Superior temporal gyrus (tissue), 1 donor: ENCODE measurements at regions not wholly inside any gene's neighbourhood (a gene's known extent, or its start where the extent isn't known, plus 50 kb on each side); places are given as distances from the start of the nearest gene placed in this dataset.

Experiments
- DNase-seq: peaks from one replicate; pipeline ENCODE4 v3.0.0-alpha.2; 2016; ENCODE audit errors: extremely low spot score

- no peak for DNase-seq
Measured at GRCh38 chr2:12343141-12343540, 373.6 kb upstream of the TRIB2 start.

- DNase-seq, result no peak
Measured at GRCh38 chr2:12347066-12347493, 369.7 kb upstream of the TRIB2 start.

DNA sequence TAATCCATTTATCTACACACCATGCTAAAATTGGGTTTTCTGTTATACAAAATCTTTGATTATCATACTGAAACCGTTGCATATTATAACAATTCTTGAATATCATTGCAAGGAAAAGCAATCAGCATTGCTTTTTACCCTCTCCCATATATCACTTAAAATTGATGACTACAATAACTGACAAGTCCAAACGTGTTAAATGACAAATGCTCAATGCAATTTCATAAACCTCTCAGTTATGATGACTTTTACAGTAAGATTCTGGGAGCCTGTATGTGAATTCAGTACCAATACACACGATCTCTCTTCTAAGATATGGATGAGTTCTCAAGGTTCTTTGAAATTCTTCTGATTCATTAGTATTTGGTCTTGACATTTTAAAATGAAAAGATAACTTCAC lies 368.5 kb upstream of the TRIB2 start:
- DNase-seq, result no peak

- DNase-seq, result no peak
Measured at GRCh38 chr2:12350821-12351220, 365.9 kb upstream of the TRIB2 start.

- no peak for DNase-seq
Measured at GRCh38 chr2:12352889-12353288, 363.8 kb upstream of the TRIB2 start.

GRCh38 chr2:12361506-12361905 lies 355.2 kb upstream of the TRIB2 start:
- DNase-seq, result no peak

DNA sequence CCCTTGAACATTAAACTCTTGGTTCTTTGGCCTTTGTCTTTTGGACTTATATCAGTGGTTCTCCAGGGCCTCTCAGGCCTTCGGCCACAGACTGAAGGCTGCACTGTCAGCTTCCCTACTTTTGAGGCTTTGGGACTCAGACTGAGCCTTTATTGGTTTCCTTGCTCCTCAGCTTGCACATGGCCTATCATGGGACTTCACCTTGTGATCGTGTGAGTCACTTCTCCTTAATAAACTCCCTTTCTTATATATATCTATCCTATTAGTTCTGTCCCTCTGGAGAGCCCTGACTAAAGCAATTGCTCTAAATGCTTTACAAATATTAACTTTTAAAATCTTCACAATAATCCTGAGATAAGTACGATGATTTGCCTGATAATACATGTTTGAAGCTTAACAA lies 353.6 kb upstream of the TRIB2 start:
- DNase-seq, result no peak

DNA sequence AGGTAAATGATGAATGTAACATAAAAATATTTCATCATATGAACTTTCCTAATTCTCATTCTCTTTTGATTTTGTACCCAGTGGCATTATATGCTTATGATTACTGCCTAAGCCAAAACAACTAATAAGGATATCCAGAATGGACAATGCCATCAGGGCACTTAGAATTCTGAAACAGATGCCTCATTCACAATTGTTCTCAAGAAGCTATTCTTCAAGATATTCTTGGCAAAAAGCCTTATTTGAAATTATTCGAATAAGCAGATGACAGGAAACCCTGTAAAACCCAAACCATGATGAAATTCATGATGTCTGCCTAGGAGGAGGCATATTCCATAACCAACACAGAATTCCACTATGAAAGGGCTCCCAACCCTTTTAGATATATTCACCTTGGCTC lies 353.2 kb upstream of the TRIB2 start:
- no peak for DNase-seq

- no peak for DNase-seq
Measured at GRCh38 chr2:12369566-12369965, 347.2 kb upstream of the TRIB2 start.

GRCh38 chr2:12376025-12376424 lies 340.7 kb upstream of the TRIB2 start:
- DNase-seq, result no peak

DNA sequence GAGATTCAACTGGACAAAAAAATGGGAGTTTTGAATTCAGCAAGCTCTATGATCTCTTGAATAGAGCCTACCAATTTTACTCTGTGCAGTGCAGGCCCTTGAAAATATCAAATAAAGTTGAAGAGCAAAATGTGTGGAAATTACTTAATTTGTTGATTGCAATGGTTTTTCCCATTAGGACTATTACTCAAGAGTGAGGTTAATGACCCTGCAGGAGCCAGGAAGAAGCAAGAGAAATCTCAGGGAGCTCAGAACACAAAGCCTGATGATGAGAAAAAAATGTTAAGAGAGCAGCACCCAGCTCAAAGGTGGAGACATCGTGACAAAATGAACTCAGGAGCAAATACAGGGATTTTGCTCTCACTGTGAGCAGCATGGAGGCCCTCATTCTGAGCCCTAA lies 337.6 kb upstream of the TRIB2 start:
- no peak for DNase-seq

GRCh38 chr2:12381543-12382325 lies 335.0 kb upstream of the TRIB2 start:
- DNase-seq, result no peak

- DNase-seq, result no peak
Measured at GRCh38 chr2:12382366-12382765, 334.4 kb upstream of the TRIB2 start.

DNA sequence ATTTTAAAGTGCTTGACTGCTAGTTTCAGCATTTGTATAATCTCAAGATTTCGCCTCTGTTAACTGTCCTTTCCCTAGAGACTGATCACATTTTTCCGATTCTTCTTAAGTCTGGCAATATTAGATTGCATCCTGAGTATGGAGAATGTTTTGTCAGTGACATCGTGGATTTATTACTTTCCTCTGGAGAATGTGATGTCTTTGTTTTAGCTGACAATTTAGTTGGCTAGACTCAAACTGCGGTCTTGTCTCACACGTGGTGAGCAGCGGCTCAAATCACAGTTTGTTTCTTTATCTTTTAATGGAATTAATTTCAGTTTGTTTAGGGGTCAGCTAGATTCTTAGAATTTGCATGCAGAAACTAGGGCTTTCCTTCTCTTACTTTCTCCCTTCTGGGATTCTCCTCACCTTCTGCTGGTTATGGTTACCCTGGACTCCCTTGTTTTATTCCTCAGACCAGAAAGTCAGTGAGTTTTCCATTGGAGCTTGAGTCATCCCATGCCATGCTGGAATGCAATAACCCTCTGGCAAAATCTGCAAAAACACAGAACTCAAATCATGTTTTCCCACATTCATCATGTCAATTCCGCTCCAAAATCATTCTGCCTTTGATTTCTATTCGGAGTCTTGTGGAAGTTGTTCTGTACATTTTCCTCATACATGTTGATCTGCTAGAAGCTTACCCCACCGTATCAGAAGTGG lies 327.2 kb upstream of the TRIB2 start:
- no peak for DNase-seq

DNA sequence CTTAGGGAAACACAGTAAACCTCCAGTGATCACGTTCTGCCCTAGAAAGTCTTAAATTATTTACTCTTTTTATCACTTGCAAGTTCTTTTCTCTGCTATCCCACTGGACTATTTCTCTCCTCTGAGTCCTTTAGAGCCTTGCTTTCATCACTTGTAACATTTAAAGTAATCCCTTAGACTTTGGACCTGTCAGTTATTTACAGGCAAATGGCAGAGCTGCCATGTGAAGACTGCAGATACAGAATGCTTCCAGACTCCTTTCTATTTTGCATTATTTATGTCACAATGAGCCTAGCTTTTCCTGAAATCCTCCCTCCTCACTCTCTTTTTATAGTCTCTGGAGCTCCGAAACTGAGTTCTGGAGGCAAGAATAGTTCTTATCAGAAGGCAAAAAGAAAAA lies 325.6 kb upstream of the TRIB2 start:
- no peak for DNase-seq

- no peak for DNase-seq
Measured at GRCh38 chr2:12396699-12397098, 320.0 kb upstream of the TRIB2 start.

GRCh38 chr2:12397854-12398253 lies 318.9 kb upstream of the TRIB2 start:
- DNase-seq, result no peak

- no peak for DNase-seq
Measured at GRCh38 chr2:12399240-12399639, 317.5 kb upstream of the TRIB2 start.

- DNase-seq, result no peak
Measured at GRCh38 chr2:12400543-12400942, 316.2 kb upstream of the TRIB2 start.

- no peak for DNase-seq
Measured at GRCh38 chr2:12402440-12403139, 314.1 kb upstream of the TRIB2 start.

DNA sequence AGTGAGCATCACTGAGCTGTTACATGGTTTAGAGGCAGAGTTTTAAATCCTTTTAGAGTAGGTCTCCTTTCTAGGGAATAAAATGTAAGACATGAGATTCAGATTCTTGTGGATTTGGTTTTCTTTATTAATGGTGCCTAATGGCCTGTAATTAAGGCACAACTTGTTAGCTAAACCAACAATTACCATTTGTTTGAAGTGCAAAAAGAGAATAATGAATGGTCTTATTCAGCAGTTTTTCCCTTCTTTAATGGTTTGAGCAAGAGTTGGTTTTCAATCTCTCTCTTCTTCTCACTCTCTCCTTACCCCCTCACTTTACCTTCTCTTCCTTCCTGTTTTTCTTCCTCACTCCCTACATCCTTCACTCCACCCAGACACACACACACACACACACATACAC lies 312.2 kb upstream of the TRIB2 start:
- DNase-seq, result no peak

GRCh38 chr2:12407160-12407559 lies 309.6 kb upstream of the TRIB2 start:
- DNase-seq, result no peak

- no peak for DNase-seq
Measured at GRCh38 chr2:12412898-12413305, 303.8 kb upstream of the TRIB2 start.
